ENCODE measurements at regions not wholly inside any gene's neighbourhood (a gene's known extent, or its start where the extent isn't known, plus 50 kb on each side); places are given as distances from the start of the nearest gene placed in this dataset.

- Histone ChIP-seq H3K9me3 (ENCODE audit: control insufficient read depth, insufficient read depth, low read length) (no peaks in the 10 kb centered on the region), H3K9me2 (replicated peaks; ENCODE audit: control insufficient read depth, low read length) (no peaks in the 10 kb centered on the region), H3K36me3 (ENCODE audit: control insufficient read depth, low read length) (no peaks in the 10 kb centered on the region), H3K79me2 (ENCODE audit: control insufficient read depth, low read length) (no peaks in the 10 kb centered on the region), H3K4me3 (ENCODE audit: low read length) (no peak overlapping the region), H3K27ac (ENCODE audit: low read depth, low read length) (no peak overlapping the region), H3F3A (ENCODE audit: control insufficient read depth, insufficient read depth) (no peaks in the 10 kb centered on the region), H3K4me2 (ENCODE audit: low read length) (no peak overlapping the region), H3K4me1 (ENCODE audit: control insufficient read depth, low read length) (no peaks in the 10 kb centered on the region), H4K20me1 (ENCODE audit: control insufficient read depth, insufficient read depth, low read depth, low read length) (no peaks in the 10 kb centered on the region), H3K27me3 (ENCODE audit: control insufficient read depth, low read length) (no peaks in the 10 kb centered on the region)
- no peak for TF ChIP-seq CTCF (IDR thresholded peaks at IDR 0.05; ENCODE audit: low read depth, low read length, poor library complexity, severe bottlenecking)
- no peak for TF ChIP-seq EZH2phosphoT487 (IDR thresholded peaks at IDR 0.05; ENCODE audit: borderline replicate concordance, low read length)
These were observed 82.1 kb downstream of the AREG start for GRCh38 chr4:74527049-74527448.

GRCh38 chr4:74528178-74528577, 83.2 kb downstream of the AREG start:
- no peaks in the 10 kb centered on the region for H3F3A ChIP-seq (ENCODE audit: control insufficient read depth, insufficient read depth)
- H3K4me3 ChIP-seq (ENCODE audit: low read length), result no peak overlapping the region
- H3K9me3 ChIP-seq (ENCODE audit: control insufficient read depth, insufficient read depth, low read length), result no peaks in the 10 kb centered on the region
- no peaks in the 10 kb centered on the region for H4K20me1 ChIP-seq (ENCODE audit: control insufficient read depth, insufficient read depth, low read depth, low read length)
- no peak overlapping the region for H3K4me2 ChIP-seq (ENCODE audit: low read length)
- TF ChIP-seq EZH2phosphoT487 (IDR thresholded peaks at IDR 0.05; ENCODE audit: borderline replicate concordance, low read length) (no peak), CTCF (IDR thresholded peaks at IDR 0.05; ENCODE audit: low read depth, low read length, poor library complexity, severe bottlenecking) (no peak)
- no peaks in the 10 kb centered on the region for H3K79me2 ChIP-seq (ENCODE audit: control insufficient read depth, low read length)
- no peaks in the 10 kb centered on the region for H3K36me3 ChIP-seq (ENCODE audit: control insufficient read depth, low read length)
- H3K27me3 ChIP-seq (ENCODE audit: control insufficient read depth, low read length), result no peaks in the 10 kb centered on the region
- H3K9me2 ChIP-seq (replicated peaks; ENCODE audit: control insufficient read depth, low read length), result no peaks in the 10 kb centered on the region
- H3K27ac ChIP-seq (ENCODE audit: low read depth, low read length), result no peak overlapping the region
- no peaks in the 10 kb centered on the region for H3K4me1 ChIP-seq (ENCODE audit: control insufficient read depth, low read length)

GRCh38 chr4:74529284-74530041, 84.5 kb downstream of the AREG start:
- TF ChIP-seq EZH2phosphoT487 (IDR thresholded peaks at IDR 0.05; ENCODE audit: borderline replicate concordance, low read length), result no peak
- no peak for TF ChIP-seq CTCF (IDR thresholded peaks at IDR 0.05; ENCODE audit: low read depth, low read length, poor library complexity, severe bottlenecking)
- Histone ChIP-seq H3K4me3 (ENCODE audit: low read length) (no peak overlapping the region), H3K4me1 (ENCODE audit: control insufficient read depth, low read length) (no peaks in the 10 kb centered on the region), H4K20me1 (ENCODE audit: control insufficient read depth, insufficient read depth, low read depth, low read length) (no peaks in the 10 kb centered on the region), H3K79me2 (ENCODE audit: control insufficient read depth, low read length) (no peaks in the 10 kb centered on the region), H3K9me2 (replicated peaks; ENCODE audit: control insufficient read depth, low read length) (no peaks in the 10 kb centered on the region), H3K27ac (ENCODE audit: low read depth, low read length) (no peak overlapping the region), H3K9me3 (ENCODE audit: control insufficient read depth, insufficient read depth, low read length) (no peaks in the 10 kb centered on the region), H3K27me3 (ENCODE audit: control insufficient read depth, low read length) (no peaks in the 10 kb centered on the region), H3F3A (ENCODE audit: control insufficient read depth, insufficient read depth) (no peaks in the 10 kb centered on the region), H3K4me2 (ENCODE audit: low read length) (no peak overlapping the region), H3K36me3 (ENCODE audit: control insufficient read depth, low read length) (no peaks in the 10 kb centered on the region)
